ENCODE measurements at regions not wholly inside any gene's neighbourhood (a gene's known extent, or its start where the extent isn't known, plus 50 kb on each side); places are given as distances from the start of the nearest gene placed in this dataset.

DNA sequence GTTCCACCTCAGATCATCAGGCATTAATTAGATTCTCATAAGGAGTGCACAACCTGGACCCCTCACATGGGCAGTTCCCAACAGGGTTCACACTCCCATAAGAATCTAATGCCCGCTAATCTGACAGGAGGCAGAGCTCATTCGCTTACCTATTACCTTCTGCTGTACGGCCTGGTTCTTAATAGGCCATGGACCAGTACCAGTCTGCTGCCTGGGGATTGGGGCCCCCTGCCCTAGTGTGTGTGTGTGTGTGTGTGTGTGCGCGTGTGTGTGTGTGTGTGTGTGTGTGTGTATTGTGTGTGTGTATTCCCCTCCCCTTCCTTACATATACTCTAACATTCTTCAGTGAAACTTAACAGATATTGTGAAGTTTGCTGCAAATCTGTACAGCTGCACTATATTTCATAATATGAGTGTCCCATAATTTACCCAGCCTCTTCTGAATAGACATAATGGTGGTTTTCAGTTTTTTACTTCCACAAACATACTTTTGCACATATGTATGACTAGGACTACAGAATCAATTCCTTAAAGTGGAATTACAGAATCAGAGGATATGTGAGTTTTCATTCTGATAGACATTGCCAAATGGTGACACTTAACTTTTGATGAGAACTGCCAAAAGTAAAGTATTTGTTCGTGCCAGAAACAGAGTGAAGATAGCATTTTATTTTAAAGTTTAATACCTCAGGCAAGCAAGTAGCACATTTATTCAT is 205.2 kb upstream of the EEA1 start:
- DNase-seq (ENCODE audit: low spot score): no peak

DNA sequence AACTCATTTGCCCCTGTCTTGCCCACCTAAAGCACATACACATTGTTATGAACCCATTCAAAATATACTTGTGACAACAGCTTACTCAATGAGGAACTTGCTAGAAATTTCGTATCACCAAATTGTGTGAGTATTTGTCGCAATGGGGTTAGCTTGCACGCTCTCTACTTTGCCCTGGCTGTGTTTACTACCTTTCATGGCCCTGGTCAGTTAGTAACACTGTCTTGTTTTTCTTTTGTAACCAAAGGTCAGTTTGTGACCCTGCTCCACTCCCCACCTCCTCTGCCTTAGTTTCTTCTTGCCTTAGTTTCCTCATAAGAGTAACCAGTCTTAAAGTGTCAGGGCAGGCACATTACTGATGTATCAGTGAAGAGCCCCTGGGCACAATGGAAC is 205.8 kb upstream of the EEA1 start:
- DNase-seq (ENCODE audit: low spot score): no peak

GRCh38 chr12:93135286-93136239 is 206.5 kb upstream of the EEA1 start:
- no peak for DNase-seq (ENCODE audit: low spot score)

DNA sequence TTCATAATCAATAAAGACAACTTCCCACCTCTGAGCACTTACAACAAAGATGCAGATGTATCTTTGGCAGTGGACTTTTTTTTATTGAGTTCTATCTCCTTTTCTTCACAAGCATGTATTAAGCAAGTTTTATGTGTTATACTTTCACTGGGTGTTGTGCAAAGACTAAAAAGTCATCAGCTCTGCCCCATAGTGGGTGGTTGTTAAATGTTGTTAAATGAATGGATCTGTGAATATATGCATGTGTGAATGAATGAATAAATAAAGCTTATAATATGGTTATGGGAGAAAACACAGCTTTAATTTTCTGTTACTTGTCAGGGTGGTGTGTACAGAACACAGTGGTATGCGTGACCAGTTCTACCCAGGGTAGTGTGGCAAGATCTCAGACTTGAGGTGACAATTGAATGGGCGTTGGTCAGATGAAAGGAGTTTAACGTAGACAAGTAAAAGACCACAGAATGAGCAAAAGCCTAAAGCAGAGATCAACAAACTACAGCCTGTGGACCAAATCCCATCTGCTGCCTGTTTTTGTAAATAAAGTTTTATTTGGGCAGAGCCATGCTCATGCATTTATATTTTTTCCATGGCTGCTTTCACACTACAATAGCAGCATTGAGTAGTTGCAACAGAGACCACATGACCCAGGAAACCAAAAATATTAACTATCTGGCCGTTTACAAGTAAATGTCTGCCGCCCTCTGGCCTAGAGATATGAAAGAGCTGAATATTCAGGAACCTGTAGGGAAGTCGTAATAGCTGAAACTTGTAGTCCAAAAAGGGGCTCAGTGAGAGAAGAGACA is 207.4 kb upstream of the EEA1 start:
- no peak for DNase-seq (ENCODE audit: low spot score)

DNA sequence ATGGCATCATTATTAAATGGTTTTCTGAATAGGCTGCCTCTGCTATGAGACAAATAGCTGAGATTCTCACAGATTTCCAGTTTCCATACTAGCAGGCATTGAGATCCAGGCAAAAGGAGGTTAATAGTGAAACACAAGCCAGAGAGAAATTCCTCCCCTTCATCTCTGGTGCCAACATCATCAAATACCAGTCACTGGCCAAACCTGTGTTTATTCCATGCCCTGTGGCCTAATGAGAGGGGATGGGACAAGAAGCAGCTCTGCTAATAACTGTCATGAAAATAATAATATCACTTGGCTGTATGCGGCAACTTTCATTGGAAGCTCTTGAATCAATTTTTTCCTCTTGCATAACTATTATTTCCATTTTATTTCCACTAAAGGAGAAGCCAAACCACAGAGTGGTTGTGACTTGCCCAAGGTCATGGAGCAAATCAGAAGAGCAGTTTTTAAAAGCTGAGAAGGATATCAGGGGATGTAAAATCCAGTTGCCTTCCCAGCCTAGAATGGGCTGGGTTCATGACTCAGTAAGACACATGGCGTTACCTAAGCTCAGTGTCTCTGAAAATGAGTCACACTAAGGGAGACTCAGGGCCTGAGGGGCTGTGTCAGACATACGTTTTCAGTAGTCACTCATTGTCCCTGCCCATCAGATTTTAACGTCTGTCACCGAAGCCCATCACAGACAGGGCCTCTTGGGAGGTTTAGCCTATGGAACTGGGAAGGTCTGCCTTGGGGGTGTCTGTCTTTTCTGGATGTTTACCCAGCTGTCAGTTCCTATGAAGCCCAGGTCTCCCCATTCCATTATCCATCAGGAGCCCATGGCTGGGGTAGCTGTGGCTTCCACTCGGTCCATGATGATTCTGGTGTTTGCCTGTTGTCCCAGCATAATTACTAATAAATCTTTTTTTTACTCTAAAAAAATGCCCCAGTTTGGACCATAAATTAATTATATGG is 208.8 kb upstream of the EEA1 start:
- DNase-seq (ENCODE audit: low spot score): no peak

DNA sequence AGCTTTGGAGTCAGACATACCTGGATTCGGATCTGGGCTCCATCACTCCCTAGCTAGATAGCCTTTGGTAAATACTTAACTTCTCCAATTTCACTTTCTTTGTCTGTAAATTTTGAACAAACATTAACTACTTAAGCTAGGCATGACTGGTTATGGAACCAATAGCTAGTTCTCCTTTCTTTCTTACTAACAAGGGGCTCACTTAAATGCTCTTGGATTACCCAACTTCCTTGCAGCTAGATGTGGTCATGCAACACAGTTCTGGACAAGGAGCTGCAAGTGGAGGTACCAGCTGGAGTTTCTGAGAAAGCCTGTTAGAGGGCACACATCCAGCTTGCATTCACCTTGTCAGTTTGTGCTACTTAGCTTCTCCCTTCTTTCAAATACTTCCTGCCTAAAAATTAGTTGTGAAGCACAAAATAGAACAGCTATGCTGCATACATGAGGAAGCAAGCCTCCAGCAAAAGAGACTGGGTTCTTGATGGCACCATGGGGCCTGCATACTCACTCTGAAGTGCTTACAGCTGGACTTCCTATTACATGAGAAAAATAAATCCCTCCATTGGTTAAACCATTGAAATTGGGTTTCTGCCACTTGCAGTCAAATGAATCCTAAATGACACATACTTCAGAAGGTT is 210.1 kb upstream of the EEA1 start:
- DNase-seq (ENCODE audit: low spot score): no peak

- no peak for DNase-seq (ENCODE audit: low spot score)
Observed at GRCh38 chr12:93140325-93140724, 211.2 kb upstream of the EEA1 start.

GRCh38 chr12:93140801-93141200 is 211.7 kb upstream of the EEA1 start:
- DNase-seq (ENCODE audit: low spot score): no peak

GRCh38 chr12:93142881-93143280 is 213.8 kb upstream of the EEA1 start:
- no peak for DNase-seq (ENCODE audit: low spot score)

- DNase-seq (ENCODE audit: low spot score): no peak
Observed at GRCh38 chr12:93144109-93144508, 215.0 kb upstream of the EEA1 start.

DNA sequence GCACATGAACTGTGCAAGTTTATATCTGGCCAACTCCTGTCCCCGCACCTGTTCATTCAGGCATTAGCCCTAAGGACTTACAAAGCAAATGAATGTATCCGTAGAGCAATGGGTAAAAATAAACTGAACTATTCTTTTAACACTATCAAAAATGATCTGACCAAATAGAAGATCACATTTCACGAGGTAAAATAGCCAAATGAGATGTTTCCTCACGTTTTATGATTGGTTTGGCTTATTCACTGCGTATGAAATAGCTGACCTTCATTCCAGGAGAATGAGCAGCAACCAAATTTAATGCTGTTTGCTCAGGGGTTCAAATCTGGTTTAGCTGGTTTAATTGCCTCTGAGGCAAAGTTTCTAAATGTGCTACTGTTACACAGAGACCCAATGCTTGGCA is 216.0 kb upstream of the EEA1 start:
- no peak for DNase-seq (ENCODE audit: low spot score)

- no peak for DNase-seq (ENCODE audit: low spot score)
Observed at GRCh38 chr12:93146263-93146939, 217.3 kb upstream of the EEA1 start.

- no peak for DNase-seq (ENCODE audit: low spot score)
Observed at GRCh38 chr12:93146970-93147369, 217.9 kb upstream of the EEA1 start.

- no peak for DNase-seq (ENCODE audit: low spot score)
Observed at GRCh38 chr12:93148412-93148811, 219.3 kb upstream of the EEA1 start.

GRCh38 chr12:93149229-93149628 is 220.1 kb upstream of the EEA1 start:
- no peak for DNase-seq (ENCODE audit: low spot score)

DNA sequence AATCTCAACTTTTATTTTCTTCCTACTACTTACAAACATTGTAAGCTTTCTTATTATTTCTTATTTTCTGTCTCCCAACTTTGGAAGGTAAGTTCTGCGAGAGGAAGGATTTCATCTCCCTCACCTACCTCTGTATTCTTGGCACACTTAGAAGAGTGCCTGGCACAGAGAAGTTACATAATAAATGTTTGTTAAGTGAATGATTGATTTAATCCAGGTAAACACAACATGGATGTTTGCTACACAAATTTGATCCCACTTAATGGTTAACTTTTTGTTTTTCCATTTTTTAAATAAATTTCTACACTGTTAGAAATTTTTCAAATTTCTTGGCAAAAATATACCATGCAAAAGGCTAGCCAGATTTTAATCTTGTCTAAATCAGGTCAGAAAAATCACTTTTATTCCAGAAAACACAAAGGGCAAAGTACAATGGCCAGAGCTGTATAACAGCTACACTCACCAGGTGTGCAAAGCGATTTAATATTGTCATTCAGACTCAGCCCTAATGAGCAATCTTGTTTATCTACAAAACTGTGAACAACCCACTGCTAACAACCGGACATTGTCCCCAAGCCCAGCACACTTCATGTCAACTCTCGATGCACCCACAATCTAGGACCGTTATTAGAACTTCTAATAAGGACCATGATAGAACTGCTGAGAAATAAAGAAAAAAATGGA is 222.1 kb upstream of the EEA1 start:
- no peak for DNase-seq (ENCODE audit: low spot score)

- no peak for DNase-seq (ENCODE audit: low spot score)
Observed at GRCh38 chr12:93152617-93153016, 223.5 kb upstream of the EEA1 start.

GRCh38 chr12:93153321-93153720 is 224.2 kb upstream of the EEA1 start:
- no peak for DNase-seq (ENCODE audit: low spot score)

GRCh38 chr12:93154096-93154728 is 223.5 kb upstream of the NUDT4 start:
- no peak for DNase-seq (ENCODE audit: low spot score)
